HT1080 (cell line): ENCODE measurements at regions not wholly inside any gene's neighbourhood (a gene's known extent, or its start where the extent isn't known, plus 50 kb on each side); places are given as distances from the start of the nearest gene placed in this dataset.
"Not testable (repeated sequence)": the region's sequence is repeated elsewhere in the genome, so short reads cannot be mapped to it uniquely, and the experiment has no call there.

Experiments used
- DNase-seq: peaks from one replicate; pipeline ENCODE4 v3.0.0-alpha.2; 2015; ENCODE audit warnings: low read depth

- peak; percentile 74 for DNase-seq
Measured at GRCh38 chr10:22824984-22825383, 102.9 kb upstream of the ARMC3 start.

DNA sequence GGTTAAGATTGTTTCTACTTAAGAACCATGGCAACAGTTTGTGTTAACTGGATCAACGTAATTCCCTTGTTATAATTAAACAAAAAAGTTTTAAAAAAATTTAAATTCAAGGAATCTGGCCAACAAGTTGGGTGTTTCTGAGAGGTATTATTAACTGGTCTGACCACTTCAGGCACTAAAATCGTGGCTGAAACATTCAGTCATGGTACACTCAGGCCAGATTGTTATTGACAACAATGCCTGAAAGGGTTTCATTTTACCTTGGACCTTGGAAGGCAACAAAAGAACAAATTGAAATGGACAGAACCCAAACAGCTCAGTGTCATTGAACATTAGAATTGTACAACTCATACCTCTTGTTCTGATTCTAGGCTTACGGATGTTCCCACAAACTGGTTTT lies 103.3 kb upstream of the ARMC3 start:
- DNase-seq: no peak

- peak; percentile 73 for DNase-seq
Measured at GRCh38 chr10:22823109-22823508, 104.7 kb upstream of the ARMC3 start.

DNA sequence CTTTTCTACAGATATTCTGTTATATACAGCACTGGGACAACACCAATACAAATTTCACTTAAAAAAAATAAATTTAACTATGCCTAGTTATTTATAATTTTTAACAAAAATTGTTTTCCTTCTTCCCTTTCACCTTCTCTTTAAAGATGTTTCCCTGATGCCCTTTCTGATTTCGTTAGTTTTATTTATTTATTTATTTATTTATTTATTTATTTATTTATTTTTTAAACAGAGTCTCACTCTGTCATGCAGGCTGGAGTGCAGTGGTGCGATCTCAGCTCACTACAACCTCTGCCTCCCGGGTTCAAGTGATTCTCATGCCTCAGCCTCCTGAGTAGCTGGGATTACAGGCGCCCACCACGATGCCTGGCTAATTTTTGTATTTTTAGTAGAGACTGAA lies 105.9 kb upstream of the ARMC3 start:
- DNase-seq: not testable (repeated sequence)

DNA sequence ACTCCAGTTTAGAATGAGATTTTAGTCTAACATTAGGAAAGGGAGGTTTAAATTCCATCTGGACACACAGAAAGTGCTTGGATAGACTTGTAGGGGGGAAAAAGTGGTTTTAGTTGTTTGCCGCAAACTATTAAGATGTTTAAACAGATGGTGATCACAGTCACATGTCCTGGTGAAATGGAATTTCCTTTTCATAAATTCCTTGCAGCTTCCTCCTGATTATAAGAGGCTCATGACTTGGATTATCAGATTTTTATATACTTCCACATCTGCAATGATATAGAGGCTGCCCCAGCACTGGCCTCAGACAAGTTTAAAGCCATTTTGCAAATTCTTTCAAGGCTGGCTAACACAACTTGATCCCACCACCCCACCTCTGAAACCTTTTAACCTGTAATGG lies 106.4 kb upstream of the ARMC3 start:
- no peak for DNase-seq

DNA sequence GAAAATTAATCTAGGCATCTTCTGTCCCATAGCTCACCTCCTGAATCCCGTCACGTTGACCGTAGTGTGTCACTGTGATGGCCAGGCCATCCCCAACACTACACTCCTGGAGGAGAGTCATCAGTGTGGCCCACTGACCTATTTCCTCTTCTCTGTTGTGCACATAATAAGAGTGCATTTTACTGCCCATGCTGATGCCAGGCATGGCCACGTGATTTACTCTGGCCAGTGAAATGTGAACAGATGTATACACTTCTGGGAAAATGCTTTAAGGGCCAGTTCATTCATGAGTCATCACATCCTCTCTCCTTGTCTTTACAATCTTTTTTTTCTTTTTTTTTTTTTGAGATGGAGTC lies 101.9 kb upstream of the PIP4K2A start:
- peak; percentile 98 for DNase-seq

DNA sequence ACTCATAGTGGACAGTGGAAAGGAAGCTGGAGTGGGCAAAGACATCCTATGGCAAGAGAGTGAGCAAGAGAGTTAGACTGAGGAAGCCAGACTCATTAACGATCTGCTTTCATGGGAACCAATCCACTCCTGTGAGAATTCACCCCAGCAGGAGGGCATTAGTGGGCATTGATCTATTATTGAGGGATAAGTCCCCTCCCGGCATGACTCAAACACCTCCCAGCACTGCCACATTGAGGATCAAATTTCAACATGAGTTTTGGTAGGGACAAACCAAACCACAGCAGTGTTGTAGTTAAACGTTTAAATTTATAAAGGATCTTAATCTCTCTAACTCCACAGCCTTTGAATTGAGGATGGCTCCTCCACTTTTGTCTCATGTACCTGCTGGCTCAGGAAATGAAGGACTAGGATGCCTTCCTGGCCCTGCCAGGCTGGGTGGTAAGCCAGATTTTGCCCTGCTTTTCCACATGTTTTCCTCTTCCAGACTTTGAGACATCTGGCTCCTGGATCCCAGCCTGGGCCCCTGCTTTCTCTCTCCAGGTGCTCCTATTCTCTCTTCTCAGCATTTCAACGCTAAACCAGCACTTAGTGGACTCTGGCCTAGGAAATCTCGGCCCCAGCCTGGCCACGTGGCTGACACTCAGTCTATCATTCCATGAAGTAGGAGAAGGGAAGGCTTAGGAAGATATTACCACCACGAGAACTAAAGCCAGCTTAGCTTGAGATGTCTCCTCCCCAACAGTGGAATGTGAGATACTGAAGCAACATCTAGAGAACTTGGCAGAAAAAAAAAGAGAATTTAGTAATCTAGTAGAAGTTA lies 96.5 kb upstream of the PIP4K2A start:
- DNase-seq: no peak

DNA sequence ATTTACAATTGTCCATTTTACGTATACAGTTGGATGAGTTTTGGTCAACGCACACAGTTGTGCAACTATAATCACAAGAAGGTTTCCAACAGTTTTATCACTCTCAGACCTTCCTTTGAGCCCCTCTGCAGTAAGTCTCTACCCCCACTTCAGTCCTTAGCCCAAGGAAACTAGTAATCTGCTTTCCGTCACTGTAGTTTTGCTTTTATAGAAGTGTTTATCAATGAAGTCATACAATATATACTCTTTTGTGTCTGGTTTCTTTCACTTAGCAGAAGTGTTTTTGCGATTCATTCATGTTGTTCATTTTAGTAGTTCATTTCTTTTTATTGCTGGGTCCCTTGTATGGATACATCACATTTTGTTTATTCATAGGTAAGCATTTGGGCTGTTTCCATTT lies 92.9 kb upstream of the PIP4K2A start:
- DNase-seq: no peak

DNA sequence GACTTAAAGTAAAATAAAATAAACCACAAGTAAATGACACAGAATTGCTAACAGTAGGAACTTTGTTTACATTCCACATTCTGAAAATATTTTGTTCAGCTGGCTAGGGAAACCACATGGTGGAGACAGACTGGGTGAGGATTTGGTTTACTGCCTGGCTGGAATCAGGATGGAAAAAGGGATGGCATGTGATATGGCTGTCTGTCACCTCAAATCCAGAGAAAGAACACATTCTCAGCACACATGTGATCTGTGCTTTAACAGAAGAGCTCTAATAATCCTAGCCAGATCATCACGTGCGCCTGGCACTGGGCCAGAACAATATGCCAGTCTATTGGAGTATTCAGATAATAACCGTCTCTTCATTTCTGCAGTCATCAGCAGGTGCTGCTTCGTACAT lies 90.9 kb upstream of the PIP4K2A start:
- DNase-seq: no peak

GRCh38 chr10:22803261-22803885 lies 89.0 kb upstream of the PIP4K2A start:
- DNase-seq: no peak

DNA sequence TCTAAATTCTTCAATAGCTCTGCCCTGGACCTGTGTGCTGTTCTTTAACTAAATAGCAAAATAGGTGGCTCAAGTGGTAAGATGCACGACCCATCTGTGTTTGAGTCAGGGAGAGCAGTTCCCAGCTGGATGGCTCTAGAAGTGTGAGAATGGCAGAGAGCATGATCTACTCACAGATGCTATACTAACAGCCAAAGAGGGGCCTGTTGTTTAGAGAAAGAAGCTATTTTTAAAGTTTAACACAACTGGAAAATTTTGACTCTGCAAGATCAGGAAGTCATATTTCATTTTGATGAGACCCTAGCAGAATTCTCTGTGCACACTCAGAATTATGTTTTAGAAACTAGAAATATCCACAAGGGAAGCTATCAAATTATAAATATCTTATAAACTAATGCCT lies 87.4 kb upstream of the PIP4K2A start:
- DNase-seq: no peak

DNA sequence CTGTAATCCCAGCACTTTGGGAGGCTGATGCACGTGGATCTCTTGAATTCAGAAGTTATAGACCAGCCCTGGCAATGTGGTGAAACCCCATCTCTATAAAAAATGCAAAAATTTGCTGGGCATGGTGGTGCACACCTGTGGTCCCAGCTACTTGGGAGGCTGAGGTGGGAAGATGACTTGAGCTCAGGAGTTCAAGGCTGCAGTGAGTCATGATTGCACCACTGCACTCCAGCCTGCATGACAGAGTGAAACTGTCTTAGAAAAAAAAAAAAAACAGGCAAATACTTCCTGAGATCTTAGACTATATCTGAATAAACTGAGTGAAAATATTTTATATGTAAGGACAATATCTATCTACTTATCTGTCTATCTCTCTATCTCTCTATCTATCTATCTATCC lies 83.4 kb upstream of the PIP4K2A start:
- peak; percentile 21 for DNase-seq

DNA sequence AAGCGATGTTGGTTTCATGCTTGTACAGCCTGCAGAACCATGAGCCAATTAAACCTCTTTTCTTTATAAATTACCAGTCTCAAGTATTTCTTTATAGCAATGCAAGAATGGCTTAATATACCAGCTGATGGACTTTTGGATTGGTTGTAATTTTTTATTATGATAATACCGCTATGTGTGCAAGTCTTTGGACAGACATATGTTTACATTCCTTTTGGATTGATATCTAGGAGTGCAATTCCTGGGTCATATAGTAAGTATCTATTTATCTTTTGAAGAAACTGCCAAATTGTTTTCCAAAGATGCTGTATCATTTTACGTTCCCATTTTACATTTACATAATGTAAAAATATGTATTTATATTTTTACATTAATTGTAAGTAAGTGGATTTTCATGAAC lies 81.2 kb upstream of the PIP4K2A start:
- no peak for DNase-seq

DNA sequence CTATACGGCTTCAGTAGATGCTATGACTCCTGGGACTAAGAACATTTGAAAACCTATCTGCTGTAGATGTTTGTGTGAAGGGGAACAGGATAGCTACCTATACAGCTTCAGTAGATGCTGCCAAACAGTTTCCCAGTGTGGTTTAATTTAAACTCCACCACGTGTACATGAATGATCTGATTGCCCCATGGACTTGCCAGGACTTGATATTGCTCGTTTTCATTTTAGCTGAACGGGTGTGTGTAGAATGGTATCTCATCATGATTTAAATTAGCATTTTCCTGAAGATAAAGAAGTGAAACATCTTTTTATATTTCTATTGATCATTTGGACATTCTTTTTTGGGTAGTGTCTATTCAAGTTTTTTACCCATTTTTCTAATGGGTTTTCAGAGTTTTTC lies 77.8 kb upstream of the PIP4K2A start:
- DNase-seq: no peak

- no peak for DNase-seq
Measured at GRCh38 chr10:22791665-22792064, 77.3 kb upstream of the PIP4K2A start.

- no peak for DNase-seq
Measured at GRCh38 chr10:22784668-22785067, 70.3 kb upstream of the PIP4K2A start.

- no peak for DNase-seq
Measured at GRCh38 chr10:22783807-22784206, 69.4 kb upstream of the PIP4K2A start.

DNA sequence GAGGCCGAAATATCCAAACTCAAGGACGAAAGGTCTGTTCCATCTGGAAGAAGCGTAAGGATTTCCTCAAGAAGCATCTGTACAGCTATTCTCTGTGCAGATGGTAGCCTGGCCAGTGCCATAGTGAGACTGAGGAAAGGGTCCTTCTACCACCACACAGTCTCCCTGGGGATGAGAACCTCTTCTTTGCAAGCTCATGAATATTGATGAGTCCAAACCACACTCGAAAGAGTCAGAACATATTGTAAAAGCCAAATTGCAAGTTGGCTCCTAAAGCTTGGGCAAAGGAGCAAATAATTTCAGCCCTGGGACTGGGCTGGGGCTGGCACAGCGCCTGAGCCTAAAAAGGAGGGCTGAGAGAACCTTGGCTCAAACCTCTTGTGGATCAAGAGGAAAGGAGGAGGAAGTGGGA lies 66.1 kb upstream of the PIP4K2A start:
- no peak for DNase-seq

GRCh38 chr10:22779331-22780019 lies 65.1 kb upstream of the PIP4K2A start:
- DNase-seq: peak; percentile 21

- no peak for DNase-seq
Measured at GRCh38 chr10:22774102-22774501, 59.7 kb upstream of the PIP4K2A start.

DNA sequence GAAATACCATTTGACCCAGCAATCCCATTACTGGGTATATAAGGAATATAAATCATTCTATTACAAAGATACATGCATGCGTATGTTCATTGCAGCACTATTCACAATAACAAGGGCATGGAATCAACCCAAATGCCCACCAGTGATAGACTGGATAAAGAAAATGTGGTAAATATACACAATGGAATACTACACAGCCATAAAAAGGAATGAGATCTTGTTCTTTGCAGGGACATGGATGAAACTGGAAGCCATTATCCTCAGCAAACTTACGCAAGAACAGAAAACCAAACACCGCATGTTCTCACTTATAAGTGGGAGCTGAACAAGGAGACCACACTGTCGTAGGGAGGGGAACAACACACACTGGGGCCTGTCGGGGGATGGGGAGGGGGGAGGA lies 57.3 kb upstream of the PIP4K2A start:
- not testable (repeated sequence) for DNase-seq

- no peak for DNase-seq
Measured at GRCh38 chr10:22770270-22770669, 55.9 kb upstream of the PIP4K2A start.

DNA sequence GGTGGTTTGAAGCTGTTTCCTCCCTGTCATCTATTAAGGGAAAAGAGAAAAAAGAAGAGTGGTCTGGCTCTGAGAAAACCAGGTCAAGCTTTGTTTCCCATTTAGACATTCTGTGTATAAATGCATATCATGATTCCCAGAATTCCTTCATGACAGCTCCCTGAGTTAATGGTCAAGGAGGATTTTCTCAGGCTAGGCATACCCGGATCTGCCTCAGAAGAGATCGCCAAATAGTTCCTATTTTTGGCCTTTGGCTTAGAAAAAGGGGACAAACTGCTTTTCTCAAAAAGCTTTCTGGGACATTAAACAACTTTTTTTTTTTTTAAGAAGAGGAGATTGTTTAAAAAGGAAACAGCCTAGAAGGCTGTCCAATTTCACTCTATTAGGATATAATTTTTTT lies 53.5 kb upstream of the PIP4K2A start:
- DNase-seq: no peak
